ENCODE measurements at regions not wholly inside any gene's neighbourhood (a gene's known extent, or its start where the extent isn't known, plus 50 kb on each side); places are given as distances from the start of the nearest gene placed in this dataset.

DNA sequence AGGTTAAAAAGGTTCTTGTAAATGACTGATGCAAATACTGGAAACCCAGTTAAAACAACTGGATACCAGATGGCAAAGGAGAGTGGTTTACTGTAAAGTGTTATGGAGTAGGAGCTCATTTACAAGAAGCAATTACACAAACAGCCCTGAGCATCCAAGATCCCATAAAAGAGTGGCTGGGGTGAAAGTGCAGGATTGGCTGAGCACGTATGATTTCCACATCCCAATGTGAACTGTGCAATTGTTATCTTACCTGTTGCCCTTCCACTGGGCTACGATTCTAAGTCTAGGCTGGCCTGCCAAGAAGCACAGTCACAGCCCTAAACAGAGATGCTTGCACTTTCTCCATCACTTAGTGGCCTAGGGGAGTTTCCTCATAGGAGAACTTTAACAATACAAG, 277.6 kb upstream of the RUNX1 start:
- no peak for DNase-seq

DNA sequence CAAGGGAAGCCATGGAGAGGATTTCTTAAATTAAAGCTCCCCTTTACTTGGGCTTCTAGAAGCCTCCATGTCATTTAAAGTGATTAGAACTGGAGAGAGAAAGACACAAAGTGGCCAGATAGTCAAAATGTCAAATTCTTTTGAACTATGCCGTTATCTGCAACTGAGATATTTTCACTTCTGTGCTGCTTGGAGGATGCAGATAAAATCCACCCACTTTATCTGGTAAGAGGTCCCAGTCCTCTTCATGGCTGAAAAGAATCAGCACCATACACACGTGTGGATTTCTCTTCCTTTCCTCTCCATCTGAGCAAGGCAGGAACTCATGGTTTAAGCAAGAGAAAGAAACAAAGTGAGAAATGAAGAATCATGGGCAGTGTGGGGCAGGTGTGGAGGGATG, 276.9 kb upstream of the RUNX1 start:
- DNase-seq, result no peak

DNA sequence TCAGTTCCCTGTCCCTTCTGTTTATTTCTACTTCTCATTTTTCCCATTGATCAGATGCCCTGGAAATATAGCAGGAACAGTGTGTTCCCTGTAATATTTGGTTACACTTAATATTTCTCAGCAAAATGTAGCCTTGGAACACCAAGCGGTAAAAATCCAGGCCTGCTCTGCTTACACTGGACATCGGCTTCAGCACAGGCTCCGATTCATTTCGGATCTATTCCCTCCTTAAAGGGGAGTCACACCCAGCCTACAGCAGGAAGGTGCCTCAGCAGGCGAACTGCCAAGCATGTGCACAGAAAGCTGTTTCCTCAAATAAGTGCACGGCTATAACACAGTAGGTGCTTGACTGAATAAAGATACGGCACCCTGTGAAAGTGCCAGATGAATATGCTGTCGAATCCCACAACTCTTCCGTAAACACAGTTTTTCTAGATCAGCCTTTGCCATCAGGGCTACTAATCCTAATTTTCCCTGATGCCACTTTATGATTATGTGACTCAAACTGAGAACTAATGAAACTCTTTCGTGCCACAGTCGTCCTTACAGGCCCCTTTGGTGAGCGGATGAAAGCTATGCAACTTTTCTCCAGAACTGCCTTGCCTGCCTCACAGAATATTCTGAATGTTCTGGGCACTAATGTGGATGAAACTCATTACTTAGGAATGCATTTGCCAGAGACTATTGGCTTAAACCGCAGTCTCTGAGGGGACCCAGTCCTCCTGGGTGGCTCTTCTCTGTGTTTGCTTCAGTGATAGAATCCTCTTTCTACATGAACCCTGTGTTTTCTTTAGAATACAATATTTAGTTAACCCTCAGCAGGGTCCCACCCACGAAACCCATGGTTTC, 275.5 kb upstream of the RUNX1 start:
- no peak for DNase-seq

DNA sequence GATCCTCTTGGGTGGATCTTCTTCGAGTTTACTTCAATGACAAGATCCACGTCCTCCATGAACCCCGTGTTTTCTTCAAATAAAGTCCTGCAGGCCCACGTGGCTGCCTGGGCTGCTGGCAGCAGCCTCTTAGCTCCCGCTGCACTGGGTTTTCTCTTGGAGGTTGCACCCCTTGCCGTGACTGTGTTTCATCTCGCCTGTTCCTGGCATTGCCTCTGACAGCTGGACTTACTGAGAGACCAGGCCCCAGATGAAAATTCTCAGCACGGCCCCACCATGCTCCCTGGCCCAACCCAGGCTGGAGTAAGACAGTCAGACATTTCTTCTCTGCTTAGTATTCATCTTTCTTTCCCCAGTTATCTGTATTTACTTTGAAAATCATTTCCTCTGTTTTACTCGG, 274.8 kb upstream of the RUNX1 start:
- DNase-seq, result no peak

DNA sequence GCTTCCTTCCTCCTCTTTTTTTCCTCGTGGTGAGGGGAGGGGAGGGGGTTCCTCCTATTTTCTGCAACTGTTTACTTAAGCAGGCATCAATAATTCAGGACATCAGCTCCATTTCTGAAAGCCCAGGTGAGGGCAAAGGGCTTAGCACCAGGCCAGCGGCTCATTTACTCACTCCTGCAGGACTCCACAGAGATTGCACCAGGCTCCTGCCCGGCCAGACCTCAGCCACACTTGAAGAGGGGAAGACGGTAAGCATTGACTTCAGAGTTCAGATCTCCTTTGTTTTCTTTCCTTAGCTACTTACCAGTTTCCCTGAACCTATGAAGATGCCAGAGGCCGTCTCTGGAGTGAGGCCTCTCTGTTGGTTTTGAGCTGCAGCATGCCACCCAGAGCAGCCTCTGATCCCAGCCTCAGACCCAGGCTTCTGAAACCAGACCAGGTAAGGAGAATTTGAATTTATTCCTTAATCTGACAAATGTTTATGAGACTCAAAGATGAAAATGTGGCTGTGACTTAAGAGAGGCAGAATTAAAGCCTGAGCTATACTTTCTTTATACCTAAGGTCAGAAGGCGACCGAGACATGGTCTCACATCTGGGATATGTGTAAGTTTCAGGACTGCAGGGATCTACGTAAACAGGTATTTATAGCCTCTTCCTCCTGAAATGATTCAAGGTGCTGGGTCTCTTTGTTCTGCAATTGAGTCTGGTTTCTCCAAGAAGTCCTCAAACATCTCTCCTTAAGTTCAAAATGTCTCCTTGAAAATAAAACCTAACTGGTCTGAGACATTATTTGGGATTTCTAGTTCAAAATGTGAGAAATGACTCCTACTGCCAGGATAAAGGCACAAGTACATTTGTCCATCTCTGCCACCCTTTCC, 272.5 kb upstream of the RUNX1 start:
- no peak for DNase-seq

DNA sequence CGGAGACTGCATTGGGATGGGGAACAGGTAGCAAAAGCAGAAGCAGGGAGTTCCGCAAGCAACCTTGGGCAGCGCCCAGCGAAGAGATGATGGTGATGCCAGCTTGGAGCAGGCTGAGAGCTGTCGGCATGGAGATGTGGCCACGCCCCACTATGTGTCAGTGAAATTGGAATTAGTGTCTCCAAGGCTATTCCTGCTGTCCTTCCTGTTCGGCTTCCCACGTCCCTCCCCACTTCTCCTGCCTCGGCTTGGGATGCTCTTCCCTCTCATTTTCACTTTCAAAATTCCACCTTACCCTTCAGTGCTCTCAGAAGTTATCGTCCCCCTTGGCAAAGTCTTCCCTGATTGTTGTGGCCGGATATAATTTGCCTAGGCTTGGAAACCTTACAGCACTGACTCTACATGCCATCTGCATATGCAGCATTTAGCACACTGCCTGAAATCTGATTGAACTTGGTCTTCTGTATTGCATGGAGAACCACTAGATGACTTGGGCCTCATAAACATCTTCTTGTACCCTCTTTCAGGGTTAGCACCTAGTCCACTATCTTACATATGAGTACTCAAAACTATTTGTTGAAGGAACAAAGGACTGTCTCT, 270.7 kb upstream of the RUNX1 start:
- DNase-seq, result no peak

DNA sequence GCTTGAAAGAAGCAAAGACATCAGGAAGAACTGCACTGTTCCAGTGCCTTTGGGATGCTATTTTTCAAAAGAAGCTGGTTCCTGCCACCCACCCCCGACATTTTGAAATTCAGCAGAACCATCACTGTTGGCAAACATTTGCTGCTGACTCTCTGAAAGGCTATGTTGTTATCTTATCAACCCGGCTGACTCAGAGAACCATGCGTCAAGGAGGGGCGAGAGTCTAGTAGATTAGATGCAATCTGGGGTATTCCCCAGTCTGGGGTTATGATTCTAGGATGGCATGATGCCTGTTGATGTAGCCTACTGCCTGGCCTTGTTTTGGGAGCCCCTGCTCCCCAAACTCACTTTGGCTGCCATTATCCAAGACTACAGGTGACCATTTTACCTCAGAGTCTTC, 267.8 kb upstream of the RUNX1 start:
- DNase-seq, result no peak

DNA sequence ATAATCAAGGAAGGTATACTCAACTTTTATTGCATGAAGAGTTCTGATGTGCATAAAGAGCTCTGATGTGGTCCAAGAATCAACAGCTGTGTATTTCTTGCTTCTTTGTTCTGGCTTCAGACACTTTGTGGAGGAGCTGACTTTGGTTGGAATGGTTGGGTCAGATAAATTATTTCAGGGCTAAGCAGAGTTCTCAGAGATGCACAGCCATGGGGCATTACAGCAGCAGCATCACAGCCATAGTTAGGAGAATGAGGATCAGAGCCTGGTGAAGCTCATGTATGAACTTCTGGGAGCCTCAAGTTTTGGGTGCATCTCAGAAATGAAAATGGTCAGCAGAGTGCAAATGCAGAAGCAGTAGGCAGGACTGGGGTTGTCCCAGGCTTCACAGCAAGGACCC, 267.4 kb upstream of the RUNX1 start:
- DNase-seq, result no peak

DNA sequence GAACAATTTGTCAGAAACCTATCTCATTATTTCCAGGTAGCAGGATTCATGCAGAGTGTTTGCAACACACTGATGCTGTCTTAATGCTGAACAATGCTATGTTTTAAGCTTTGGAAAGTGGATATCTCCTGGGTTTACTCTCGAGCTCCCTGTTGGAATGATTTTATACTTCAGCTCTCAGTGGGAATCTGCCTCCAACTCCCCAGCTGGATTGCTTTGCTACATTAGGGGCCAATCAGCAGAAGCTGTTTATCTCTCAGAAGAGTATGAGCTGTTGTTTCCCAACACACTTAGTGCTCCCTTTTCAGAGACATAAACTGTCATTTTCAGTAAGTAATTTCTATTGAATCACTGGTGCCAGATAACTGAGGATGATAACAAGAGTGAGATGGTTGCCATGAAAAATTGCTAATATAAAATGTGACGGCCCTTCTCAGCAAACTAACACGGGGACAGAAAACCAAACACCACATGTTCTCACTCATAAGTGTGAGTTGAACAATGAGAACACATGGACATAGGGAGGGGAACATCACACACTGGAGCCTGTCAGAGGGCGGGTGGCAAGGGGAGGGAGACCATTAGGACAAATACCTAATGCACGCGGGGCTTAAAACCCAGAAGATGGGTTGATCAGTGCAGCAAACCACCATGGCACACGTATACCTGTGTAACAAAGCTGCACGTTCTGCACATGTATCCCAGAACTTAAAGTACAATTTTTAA, 265.9 kb upstream of the RUNX1 start:
- DNase-seq, result no peak

DNA sequence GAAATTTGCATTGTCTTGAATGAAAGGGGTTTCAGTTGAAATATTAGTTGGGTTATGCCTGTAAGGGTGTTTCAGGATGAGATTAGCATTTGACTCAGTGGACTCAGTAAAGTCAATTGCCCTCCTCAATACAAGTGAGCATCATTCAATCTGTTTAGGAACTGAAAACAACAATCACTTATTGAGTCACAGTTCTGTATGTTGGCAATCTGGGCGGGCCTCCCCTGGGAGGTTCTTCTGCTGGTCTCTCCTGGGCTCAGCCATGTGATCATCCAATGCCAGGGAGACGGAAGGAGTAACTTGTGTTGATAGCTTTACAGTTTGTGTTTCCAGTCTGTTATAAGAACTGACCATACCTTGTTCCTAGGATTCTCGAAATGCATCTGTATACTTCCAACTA, 262.9 kb upstream of the RUNX1 start:
- DNase-seq, result no peak

DNA sequence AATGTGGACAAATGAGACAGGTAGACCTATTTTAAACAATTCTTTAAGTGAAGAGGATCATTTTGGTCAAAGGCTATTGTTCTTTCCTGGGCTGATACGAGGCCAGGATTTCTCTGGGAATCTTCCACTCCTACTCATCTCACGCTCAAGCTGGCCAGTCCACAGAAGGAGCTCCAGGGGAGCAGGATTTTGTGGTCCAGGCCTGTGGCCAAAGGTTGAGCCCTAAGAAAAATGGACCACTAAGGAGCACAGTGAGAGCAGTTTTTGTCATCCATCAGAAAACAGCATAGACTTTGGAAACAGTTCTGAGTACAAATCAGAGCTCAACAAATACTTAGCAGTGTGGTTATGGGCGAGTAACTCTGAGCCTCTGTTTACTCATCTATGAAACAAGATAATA, 260.2 kb upstream of the RUNX1 start:
- DNase-seq, result no peak

DNA sequence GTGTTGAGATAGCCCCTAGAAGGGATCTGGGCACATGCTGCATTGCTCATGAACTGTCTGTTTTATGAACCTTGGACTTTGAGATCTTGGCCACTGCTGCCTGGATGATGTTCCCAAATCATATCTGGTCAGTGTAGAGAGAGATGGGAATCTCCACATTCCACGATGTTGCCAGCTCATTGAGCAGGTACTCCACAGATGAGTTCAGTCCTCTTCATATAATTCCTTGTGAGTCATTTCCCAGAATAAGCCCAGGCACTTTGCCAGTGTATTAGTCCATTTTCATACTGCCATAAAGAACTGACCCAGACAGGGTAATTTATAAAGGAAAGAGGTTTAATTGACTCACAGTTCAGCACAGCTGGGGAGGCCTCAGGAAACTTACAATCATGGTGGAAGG, 254.0 kb upstream of the RUNX1 start:
- DNase-seq, result no peak

DNA sequence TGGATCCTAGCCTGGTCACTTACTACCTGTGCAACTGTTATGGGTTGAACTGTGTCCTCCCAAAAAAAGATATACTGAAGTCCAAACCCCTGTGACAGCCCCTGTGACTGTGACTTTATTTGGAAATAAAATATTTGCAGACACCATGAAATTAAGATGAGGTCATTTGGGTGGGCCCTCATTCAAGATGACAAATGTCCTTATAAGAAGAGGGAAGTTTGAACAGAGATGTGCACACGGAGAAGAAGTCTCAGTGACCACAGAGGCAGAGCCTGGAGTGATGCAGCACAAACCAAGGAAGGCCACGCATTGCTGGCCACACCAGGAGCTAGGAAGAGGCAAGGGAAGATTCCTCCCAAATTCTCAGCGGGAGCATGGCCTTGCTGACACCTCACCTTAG, 249.7 kb upstream of the RUNX1 start:
- DNase-seq, result no peak

DNA sequence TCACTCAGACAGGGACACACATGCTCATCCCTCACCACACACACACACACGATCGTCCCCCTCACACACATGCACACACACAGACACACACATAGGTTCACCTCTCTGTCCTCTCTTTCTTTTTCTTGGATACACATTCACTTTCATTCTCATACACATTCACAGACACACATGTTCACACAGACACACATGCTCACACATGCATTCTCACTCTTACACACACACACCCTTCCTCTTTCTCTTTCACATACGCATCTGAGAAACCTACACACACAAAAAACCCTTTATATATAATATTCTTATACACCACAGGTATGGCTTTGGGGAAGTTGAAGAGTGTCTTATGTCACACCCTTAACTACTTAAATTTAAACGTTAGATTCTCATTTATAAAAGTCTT, 248.6 kb upstream of the RUNX1 start:
- DNase-seq, result no peak

DNA sequence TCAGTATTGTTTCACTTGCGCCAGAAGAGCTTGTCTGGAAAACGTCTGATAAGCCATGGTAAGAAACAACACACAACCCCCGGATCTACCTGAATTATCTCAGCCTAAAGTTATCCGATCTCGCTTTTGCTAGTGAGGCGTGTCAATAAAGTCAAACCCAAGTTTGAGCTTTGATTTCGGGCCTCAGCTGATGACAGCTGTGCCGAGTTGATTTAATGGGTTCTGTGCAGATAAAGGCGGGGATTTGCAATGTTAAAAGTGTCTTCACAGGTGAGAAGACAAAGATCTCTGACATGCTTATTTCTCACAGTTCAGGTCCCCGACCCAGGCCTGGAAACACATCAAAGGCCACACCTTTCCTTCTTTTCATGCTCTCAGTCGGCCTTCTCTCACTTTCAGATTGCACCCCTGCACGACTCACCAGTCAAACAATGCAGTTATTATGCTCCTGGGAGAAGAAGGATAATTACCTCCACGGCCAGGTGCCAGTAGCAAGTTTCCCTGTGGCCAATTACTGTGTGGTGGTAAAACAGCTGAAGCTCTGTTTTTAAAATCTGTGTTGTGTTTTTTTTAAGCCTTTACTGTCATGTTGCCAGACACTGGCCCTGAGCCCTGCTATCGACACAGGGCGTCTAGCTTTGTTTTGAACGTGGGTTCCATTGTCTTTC, 245.3 kb upstream of the RUNX1 start:
- DNase-seq, result no peak

DNA sequence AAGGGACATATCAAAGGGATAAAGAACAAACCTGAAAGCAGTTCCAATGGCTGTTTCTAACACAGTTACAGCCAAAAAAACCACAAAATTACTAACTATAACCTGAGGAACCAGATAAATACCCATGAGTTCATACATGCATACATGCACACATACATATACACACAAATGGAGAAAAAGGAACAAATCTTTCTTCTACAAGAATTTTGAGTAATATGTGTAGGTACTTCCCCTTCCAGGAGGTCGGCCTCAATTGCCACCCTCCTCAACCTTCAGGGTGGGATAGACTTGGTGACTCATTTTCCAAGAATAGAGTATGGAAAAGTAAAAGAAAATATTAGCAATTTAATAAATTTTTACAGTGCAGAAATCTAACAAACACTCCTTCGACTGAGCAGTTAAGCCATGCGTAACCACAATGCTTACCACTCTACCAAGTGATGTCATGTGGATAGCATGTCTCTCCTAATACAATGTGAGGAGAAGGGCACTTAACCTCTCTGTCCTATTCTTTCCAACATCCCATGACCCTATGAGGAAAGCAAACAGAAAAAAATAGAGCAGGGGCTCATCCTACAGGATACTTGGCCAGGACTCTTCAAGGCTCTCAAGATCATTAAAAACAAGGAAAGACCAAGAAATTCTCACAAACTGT, 243.0 kb upstream of the RUNX1 start:
- no peak for DNase-seq

DNA sequence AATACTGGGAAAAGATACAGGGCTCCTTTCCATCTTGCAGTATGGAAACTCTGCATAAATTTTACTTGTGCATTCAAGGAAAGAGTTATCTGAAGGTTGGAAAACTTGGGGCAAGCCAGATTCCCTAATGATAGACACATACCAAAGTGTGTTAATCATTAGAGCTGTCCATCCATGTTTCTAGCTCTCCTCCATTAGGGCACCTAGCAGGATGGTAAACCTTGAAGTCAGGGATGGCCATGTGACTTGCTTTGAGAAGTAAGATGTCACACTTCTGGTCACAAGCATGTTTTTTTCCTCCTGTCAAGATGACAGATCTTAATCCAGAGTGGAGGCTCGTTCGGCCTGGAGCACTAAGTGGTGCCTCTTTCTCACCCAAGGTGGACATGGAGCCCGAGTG, 241.9 kb upstream of the RUNX1 start:
- no peak for DNase-seq

DNA sequence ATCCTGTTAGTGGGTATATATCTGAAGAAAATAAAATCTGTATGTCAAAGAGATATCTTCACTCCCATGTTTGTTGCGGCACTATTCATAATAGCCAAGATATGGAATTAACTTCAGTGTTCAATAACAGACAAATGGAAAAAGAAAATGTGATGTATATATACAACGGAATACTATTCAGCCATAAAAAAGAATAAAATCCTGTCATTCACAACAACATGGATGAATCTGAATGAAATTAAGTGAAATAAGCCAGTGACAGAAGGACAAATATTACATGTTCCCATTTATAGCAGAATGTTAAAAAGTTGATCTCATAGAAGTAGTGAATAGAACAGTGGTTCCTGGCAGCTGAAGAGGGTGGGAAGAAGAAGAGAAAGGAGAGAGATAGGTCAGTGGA, 239.1 kb upstream of the RUNX1 start:
- no peak for DNase-seq

DNA sequence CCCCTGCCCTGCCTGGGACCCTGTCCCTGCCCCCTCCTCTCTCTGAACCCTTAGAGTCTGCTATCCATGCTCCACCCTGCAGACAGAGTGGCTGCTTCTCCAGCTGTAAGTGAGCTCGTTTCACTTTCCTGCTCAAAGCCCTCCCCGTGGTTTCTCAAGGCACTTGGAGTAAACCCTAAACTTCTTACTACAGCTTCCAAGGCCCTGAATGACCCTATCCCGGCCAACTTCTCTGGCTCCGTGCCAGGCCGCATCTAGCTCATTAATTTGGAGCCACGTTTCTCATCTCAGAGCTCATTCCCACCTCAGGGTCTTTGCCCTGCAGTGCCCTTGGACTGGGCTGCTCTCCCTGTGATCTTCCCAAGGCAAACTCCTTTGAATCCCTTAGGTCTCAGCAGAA, 235.1 kb upstream of the RUNX1 start:
- DNase-seq, result no peak

DNA sequence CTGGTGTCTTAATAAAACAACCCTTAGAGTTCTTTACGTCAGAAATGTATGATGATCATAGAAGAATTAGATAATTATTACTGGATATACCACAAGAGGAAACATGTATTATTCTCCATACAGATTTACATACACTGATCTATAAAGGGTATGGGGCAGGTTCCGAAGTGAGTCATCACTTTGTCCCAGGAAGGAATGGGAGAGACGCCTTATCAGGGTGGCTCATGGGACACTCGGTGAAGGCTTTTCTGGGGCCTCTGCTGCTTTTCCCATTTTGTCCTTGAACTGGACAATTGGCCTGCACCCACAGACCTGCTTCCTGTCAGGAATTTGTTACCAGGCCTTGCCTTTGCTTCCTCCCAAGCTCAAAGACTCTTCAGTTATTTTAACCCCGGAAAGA, 233.8 kb upstream of the RUNX1 start:
- no peak for DNase-seq

DNA sequence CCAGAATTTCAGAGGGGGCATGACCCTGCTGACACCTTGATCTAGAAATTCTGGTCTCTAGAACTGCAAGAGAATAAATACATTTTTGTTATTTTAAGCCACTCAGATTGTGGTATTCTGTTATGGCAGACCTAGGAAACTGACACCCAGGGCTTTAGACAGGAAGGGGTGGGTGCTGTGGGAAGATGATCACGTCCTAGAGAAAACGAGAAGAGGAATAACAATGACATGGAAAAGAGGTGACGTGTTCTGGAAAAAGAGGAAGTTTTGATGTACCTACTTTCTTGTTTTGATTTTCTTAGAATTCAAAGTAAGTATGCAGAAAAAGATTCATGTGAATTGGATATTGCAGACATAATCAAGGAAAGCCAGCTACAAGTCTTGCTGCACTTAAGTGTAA, 232.9 kb upstream of the RUNX1 start:
- DNase-seq, result no peak

DNA sequence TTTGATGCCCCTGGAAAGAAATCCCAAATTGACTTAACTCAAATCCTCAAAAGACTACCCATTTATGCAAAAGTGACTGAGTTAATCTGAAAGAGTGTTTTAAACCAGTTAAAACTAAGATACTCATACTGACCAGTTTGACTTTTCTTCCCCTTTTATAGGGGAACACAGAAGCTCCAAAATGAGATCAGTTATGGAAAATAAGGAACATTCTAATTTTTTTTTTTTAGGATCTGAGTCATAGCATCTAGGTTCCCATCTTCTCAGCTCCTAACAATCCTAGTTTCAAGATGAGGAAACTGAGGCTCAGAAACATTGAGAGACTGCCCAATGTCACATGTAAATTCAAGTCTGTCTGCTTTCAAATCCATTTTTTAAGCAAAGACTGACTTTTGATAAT, 231.1 kb upstream of the RUNX1 start:
- DNase-seq, result no peak
